HG02678 (cell line): ENCODE measurements at regions not wholly inside any gene's neighbourhood (a gene's known extent, or its start where the extent isn't known, plus 50 kb on each side); places are given as distances from the start of the nearest gene placed in this dataset.

Experiments
- ATAC-seq: cut with Tn5 transposase; IDR thresholded peaks from one replicate; pipeline ENCODE4 v1.9.1; 2021; ENCODE audit warnings: mild to moderate bottlenecking, moderate library complexity; ENCODE audit not compliant: unreplicated experiment

- ATAC-seq = no peak
These were observed 250.1 kb downstream of the FAM170A start for GRCh38 chr5:119879446-119879845.

- no peak for ATAC-seq
These were observed 265.7 kb downstream of the FAM170A start for GRCh38 chr5:119895066-119895465.

GRCh38 chr5:119896826-119897536 is 267.6 kb downstream of the FAM170A start:
- ATAC-seq = no peak

- ATAC-seq = no peak
These were observed 268.4 kb downstream of the FAM170A start for GRCh38 chr5:119897537-119898370.

- no peak for ATAC-seq
These were observed 270.6 kb downstream of the FAM170A start for GRCh38 chr5:119899981-119900380.

GRCh38 chr5:119902593-119902992 is 273.2 kb downstream of the FAM170A start:
- ATAC-seq = no peak

GRCh38 chr5:119913425-119913824 is 284.1 kb downstream of the FAM170A start:
- no peak for ATAC-seq

- no peak for ATAC-seq
These were observed 289.9 kb downstream of the FAM170A start for GRCh38 chr5:119919279-119919678.

GRCh38 chr5:119926301-119926700 is 296.9 kb downstream of the FAM170A start:
- no peak for ATAC-seq

GRCh38 chr5:119928974-119929373 is 299.6 kb downstream of the FAM170A start:
- ATAC-seq = no peak

GRCh38 chr5:119930490-119930889 is 301.1 kb downstream of the FAM170A start:
- no peak for ATAC-seq

- no peak for ATAC-seq
These were observed 313.8 kb downstream of the FAM170A start for GRCh38 chr5:119943148-119943547.

GRCh38 chr5:119945691-119946090 is 316.3 kb downstream of the FAM170A start:
- ATAC-seq = no peak

- no peak for ATAC-seq
These were observed 318.8 kb downstream of the FAM170A start for GRCh38 chr5:119948162-119948561.

- no peak for ATAC-seq
These were observed 320.2 kb downstream of the FAM170A start for GRCh38 chr5:119949426-119949999.

GRCh38 chr5:119951330-119951934 is 322.1 kb downstream of the FAM170A start:
- ATAC-seq = no peak

GRCh38 chr5:119953474-119953873 is 324.1 kb downstream of the FAM170A start:
- no peak for ATAC-seq

GRCh38 chr5:119954106-119954505 is 324.7 kb downstream of the FAM170A start:
- ATAC-seq = no peak

GRCh38 chr5:119961993-119962392 is 332.6 kb downstream of the FAM170A start:
- ATAC-seq = no peak

GRCh38 chr5:119966028-119966427 is 336.7 kb downstream of the FAM170A start:
- no peak for ATAC-seq

- ATAC-seq = no peak
These were observed 339.3 kb downstream of the FAM170A start for GRCh38 chr5:119968690-119969089.
